Motor neuron (in vitro differentiated cells): ENCODE measurements at regions not wholly inside any gene's neighbourhood (a gene's known extent, or its start where the extent isn't known, plus 50 kb on each side); places are given as distances from the start of the nearest gene placed in this dataset.

Experiments used
- ATAC-seq, 8 experiments: fragments of 200-7000 bp; cut with Tn5 transposase; replicated peaks in 6 of 8; 2 replicates each; pipeline ENCODE4 v1.8.0; 2021; ENCODE audit warnings: mild to moderate bottlenecking in 8 of 8, moderate library complexity in 8 of 8
- H3K27ac ChIP-seq, 2 donors: fragments of 250-450 bp; sonication (Bioruptor Pico); 2 replicates each; pipeline ENCODE4 v1.9.0; 2021; ENCODE audit warnings: antibody characterized with exemption in 2 of 2, mild to moderate bottlenecking in 2 of 2, moderate library complexity in 1 of 2
- H3K4me1 ChIP-seq, 2 donors: fragments of 250-450 bp; sonication (Bioruptor Pico); replicated peaks in 1 of 2; 2 replicates each; pipeline ENCODE4 v1.6.1; 2021; ENCODE audit warnings: antibody characterized with exemption in 2 of 2, mild to moderate bottlenecking in 2 of 2, moderate library complexity in 1 of 2
- H3K4me3 ChIP-seq, 5 donors: fragments of 250-450 bp; sonication (Bioruptor Pico); 2 replicates each; pipeline ENCODE4 v1.9.0; 2021; ENCODE audit warnings: antibody characterized with exemption in 5 of 5, mild to moderate bottlenecking in 5 of 5, moderate library complexity in 4 of 5
- WGBS, 10 experiments: fragments of 450-650 bp; shearing (Covaris generic); methylation state at CpG; one replicate each; pipeline ENCODE4 v1.0.0; 2022; 5-methylcytosine and 5-hydroxymethylcytosine counted together
- in situ Hi-C, 9 experiments: fragments of 400-800 bp; cut with MboI; loops; one replicate each; pipeline ENCODE4 v1.15.0; 2021; ENCODE audit warnings: low sequenced_read_pairs in 9 of 9, low pct_unique_long_range_greater_than_20kb in 2 of 9; ENCODE audit not compliant: unreplicated experiment in 9 of 9

- WGBS, 10 experiments = 0 to 100% (median 63%) methylated on average over 1 to 6 of the region's 7 CpGs; no CpG with 5 or more reads in 1 of the 10 experiments
Measured at GRCh38 chr15:95541301-95541700, 789.2 kb upstream of the NR2F2 start.

GRCh38 chr15:95549168-95549738 is 781.2 kb upstream of the NR2F2 start:
- WGBS, 10 experiments = 43 to 100% (median 69%) methylated on average over 1 to 3 of the region's 3 CpGs; no CpG with 5 or more reads in 1 of the 10 experiments
- in situ Hi-C loops = no loop called here
- H3K27ac ChIP-seq = no peak overlapping the region
- no peak for ATAC-seq
- no peak overlapping the region for H3K4me3 ChIP-seq
- H3K4me1 ChIP-seq = peaks cover 0 to 16% of the 10 kb centered on the region in 2 donors

More at GRCh38 chr15:95541301-95541700, 789.2 kb upstream of the NR2F2 start:
- H3K27ac ChIP-seq = no peak overlapping the region
- no peaks in the 10 kb centered on the region for H3K4me1 ChIP-seq
- no peak overlapping the region for H3K4me3 ChIP-seq
- peak in 1 of 8 experiments; percentile 30 for ATAC-seq
- in situ Hi-C loops = no loop called here

- 38 to 100% (median 77%) methylated on average over 1 to 4 of the region's 4 CpGs for WGBS, 10 experiments
- peak in 5 of 8 experiments; percentile 82 to 90 (median 87) for ATAC-seq
- Histone ChIP-seq H3K27ac (peak overlapping the region in 1 of 2 donors; percentile 33), H3K4me1 (peaks cover 0 to 16% of the 10 kb centered on the region in 2 donors), H3K4me3 (no peak overlapping the region)
- in situ Hi-C loops = no loop called here
Measured at GRCh38 chr15:95550702-95551101, 779.8 kb upstream of the NR2F2 start.

GRCh38 chr15:95556225-95556624 is 774.3 kb upstream of the NR2F2 start:
- Histone ChIP-seq H3K4me3 (no peak overlapping the region), H3K27ac (no peak overlapping the region), H3K4me1 (peaks cover 11 to 19% of the 10 kb centered on the region in 2 donors)
- in situ Hi-C loops = no loop called here
- ATAC-seq = peak in 2 of 8 experiments; percentile 8 to 24
- 8 to 100% (median 83%) methylated on average over 1 to 2 of the region's 2 CpGs; no CpG with 5 or more reads in 1 of the 10 experiments for WGBS, 10 experiments

GRCh38 chr15:95556866-95557225 is 773.7 kb upstream of the NR2F2 start:
- H3K27ac ChIP-seq = no peak overlapping the region
- peaks cover 11 to 19% of the 10 kb centered on the region in 2 donors for H3K4me1 ChIP-seq
- in situ Hi-C loops = no loop called here
- no peak for ATAC-seq
- WGBS, 10 experiments = 31 to 100% (median 86%) methylated on average over 1 to 6 of the region's 6 CpGs
- no peak overlapping the region for H3K4me3 ChIP-seq

- ATAC-seq = peak; percentile 72 to 93 (median 78)
- peaks cover 11 to 19% of the 10 kb centered on the region in 2 donors for H3K4me1 ChIP-seq
- H3K27ac ChIP-seq = no peak overlapping the region
- no peak overlapping the region for H3K4me3 ChIP-seq
- in situ Hi-C loops = no loop called here
- WGBS, 10 experiments = 24 to 93% (median 75%) methylated on average over 2 to 12 of the region's 17 CpGs
Measured at GRCh38 chr15:95557226-95558046, 773.1 kb upstream of the NR2F2 start.

GRCh38 chr15:95558131-95558530 is 772.4 kb upstream of the NR2F2 start:
- H3K4me3 ChIP-seq = no peak overlapping the region
- peaks cover 11 to 19% of the 10 kb centered on the region in 2 donors for H3K4me1 ChIP-seq
- ATAC-seq = peak in 4 of 8 experiments; percentile 19 to 65 (median 44)
- in situ Hi-C loops = no loop called here
- H3K27ac ChIP-seq = no peak overlapping the region
- 0 to 100% (median 74%) methylated on average over 1 to 2 of the region's 2 CpGs for WGBS, 10 experiments

GRCh38 chr15:95558916-95559315 is 771.6 kb upstream of the NR2F2 start:
- Histone ChIP-seq H3K27ac (no peak overlapping the region), H3K4me3 (no peak overlapping the region), H3K4me1 (peaks cover 11 to 19% of the 10 kb centered on the region in 2 donors)
- WGBS, 10 experiments = 25 to 100% (median 97%) methylated on average over 1 to 2 of the region's 2 CpGs; no CpG with 5 or more reads in 1 of the 10 experiments
- ATAC-seq = no peak
- in situ Hi-C loops = no loop called here

GRCh38 chr15:95559875-95560394 is 770.6 kb upstream of the NR2F2 start:
- Histone ChIP-seq H3K4me3 (no peak overlapping the region), H3K4me1 (peaks cover 11 to 19% of the 10 kb centered on the region in 2 donors), H3K27ac (peak overlapping the region in 1 of 2 donors; percentile 51)
- 25 to 89% (median 59%) methylated on average over 1 to 7 of the region's 7 CpGs; no CpG with 5 or more reads in 1 of the 10 experiments for WGBS, 10 experiments
- ATAC-seq = peak in 7 of 8 experiments; percentile 60 to 95 (median 88)
- in situ Hi-C loops = no loop called here

GRCh38 chr15:95561463-95561862 is 769.0 kb upstream of the NR2F2 start:
- in situ Hi-C loops = no loop called here
- ATAC-seq = no peak
- WGBS, 10 experiments = 65 to 100% (median 89%) methylated on average over 1 to 2 of the region's 2 CpGs; no CpG with 5 or more reads in 2 of the 10 experiments
- Histone ChIP-seq H3K27ac (no peak overlapping the region), H3K4me1 (peaks cover 11 to 19% of the 10 kb centered on the region in 2 donors), H3K4me3 (no peak overlapping the region)

GRCh38 chr15:95563634-95564033 is 766.9 kb upstream of the NR2F2 start:
- H3K4me3 ChIP-seq = no peak overlapping the region
- no peak for ATAC-seq
- no peak overlapping the region for H3K27ac ChIP-seq
- in situ Hi-C loops = no loop called here
- 83 to 100% (median 93%) methylated on average over 1 to 5 of the region's 5 CpGs for WGBS, 10 experiments
- peaks cover 6% of the 10 kb centered on the region in 2 donors for H3K4me1 ChIP-seq

- Histone ChIP-seq H3K4me1 (peaks cover under 1 to 1% of the 10 kb centered on the region in 2 donors), H3K27ac (no peak overlapping the region), H3K4me3 (no peak overlapping the region)
- peak in 4 of 8 experiments; percentile 28 to 84 (median 80) for ATAC-seq
- 73 to 100% (median 93%) methylated on average over 4 to 8 of the region's 8 CpGs for WGBS, 10 experiments
- in situ Hi-C loops = no loop called here
Measured at GRCh38 chr15:95565016-95565600, 765.4 kb upstream of the NR2F2 start.

- in situ Hi-C loops = no loop called here
- no peak for ATAC-seq
- 33 to 93% (median 77%) methylated on average over 1 to 4 of the region's 4 CpGs for WGBS, 10 experiments
Measured at GRCh38 chr15:95565690-95566089, 764.8 kb upstream of the NR2F2 start.

More at GRCh38 chr15:95565690-95566089, 764.8 kb upstream of the NR2F2 start:
- Histone ChIP-seq H3K27ac (no peak overlapping the region), H3K4me1 (no peaks in the 10 kb centered on the region), H3K4me3 (no peak overlapping the region)
